Esophagus squamous epithelium (tissue), 5 donors: ENCODE measurements at regions not wholly inside any gene's neighbourhood (a gene's known extent, or its start where the extent isn't known, plus 50 kb on each side); places are given as distances from the start of the nearest gene placed in this dataset.

ENCODE experiments used
- DNase-seq: peaks from one replicate; lab custom pipeline; 2025; lab: John Stamatoyannopoulos, UW
- H3K27ac ChIP-seq, 4 donors: fragments of 200-600 bp; sonication (generic); one replicate each; pipeline ENCODE4 v1.5.1; 2016 to 2019; ENCODE audit warnings: mild to moderate bottlenecking in 1 of 4
- H3K27me3 ChIP-seq, 4 donors: fragments of 200-600 bp; sonication (generic); 1 replicate in 3 of 4; 2 replicates in 1 of 4; pipeline versions ENCODE4 v1.5.1 to v1.6.0; 2017 to 2021; ENCODE audit warnings: antibody characterized with exemption in 1 of 4
- H3K36me3 ChIP-seq, 3 donors: fragments of 200-600 bp; sonication (generic); one replicate each; pipeline ENCODE4 v1.5.1; 2016 to 2019
- H3K4me1 ChIP-seq, 3 donors: fragments of 200-600 bp; sonication (generic); one replicate each; pipeline ENCODE4 v1.5.1; 2017 to 2019
- H3K4me3 ChIP-seq, 4 donors: fragments of 200-600 bp; sonication (generic); 1 replicate in 3 of 4; 2 replicates in 1 of 4; pipeline ENCODE4 v1.5.1; 2016 to 2019; ENCODE audit warnings: mild to moderate bottlenecking in 2 of 4, moderate library complexity in 1 of 4
- H3K9me3 ChIP-seq, 3 donors: fragments of 200-600 bp; sonication (generic); one replicate each; pipeline ENCODE4 v1.5.1; 2016 to 2019
- CTCF ChIP-seq, 6 experiments: fragments of 450-650 bp in 4 of 6; fragments of 200-600 bp in 2 of 6; sonication (generic) in 2 of 6; IDR thresholded peaks; one replicate each; pipeline ENCODE4 v1.5.1; 2016 to 2019; ENCODE audit warnings: antibody characterized with exemption in 6 of 6, mild to moderate bottlenecking in 4 of 6, moderate library complexity in 4 of 6
- POLR2A ChIP-seq, 4 donors: fragments of 450-650 bp; IDR thresholded peaks; one replicate each; pipeline ENCODE4 v1.6.1; 2017; ENCODE audit warnings: antibody characterized with exemption in 4 of 4, mild to moderate bottlenecking in 4 of 4, moderate library complexity in 3 of 4
- WGBS, 2 donors: methylation state at CpG; one replicate each; pipeline ENCODE4 v1.1.5; 2018; 5-methylcytosine and 5-hydroxymethylcytosine counted together
- intact Hi-C: fragments of 100-400 bp; cut with DNase I; formaldehyde crosslinking; loops from one replicate; pipeline ENCODE4 v1.15.0; 2022
- donor health status: DM: yes; HTN: yes; CAD: no.

DNA sequence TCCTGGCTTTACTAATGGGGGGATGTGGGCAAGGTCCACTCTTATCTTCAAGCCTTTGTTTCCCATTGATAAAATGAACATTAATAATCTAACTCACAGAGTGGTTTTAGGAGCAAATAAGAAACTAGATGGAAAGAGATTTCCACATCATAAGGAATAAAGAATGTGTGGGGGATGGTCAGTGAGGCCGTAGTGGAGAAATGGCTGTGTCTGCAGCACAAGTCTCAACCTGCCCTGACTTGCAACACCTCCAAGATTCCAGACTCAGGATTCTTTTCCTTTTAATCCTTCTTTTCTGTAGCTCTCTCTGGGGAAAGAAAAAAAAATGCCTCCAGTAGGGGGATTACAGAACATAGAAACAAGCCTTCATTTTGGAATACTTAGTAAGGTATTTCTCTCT is 124.2 kb upstream of the MEX3C start:
- intact Hi-C loops: loop anchor here (10.0 kb wide), 1 partner anchor 97 kb away; no protein-coding TSS in a partner anchor
- H3K9me3 ChIP-seq: no peaks in the 10 kb centered on the region
- no peaks in the 10 kb centered on the region for H3K27me3 ChIP-seq
- no peaks in the 10 kb centered on the region for H3K36me3 ChIP-seq
- DNase-seq: no peak
- H3K4me1 ChIP-seq: no peaks in the 10 kb centered on the region
- no peak overlapping the region for H3K27ac ChIP-seq
- 17 to 21% methylated on average over 1 of the region's 1 CpG for WGBS, 2 donors
- TF ChIP-seq POLR2A (IDR thresholded peaks at IDR 0.05) (no peak), CTCF (IDR thresholded peaks at IDR 0.05) (no peak)
- H3K4me3 ChIP-seq: no peak overlapping the region

- no peak overlapping the region for H3K4me3 ChIP-seq
- no peak for DNase-seq
- no peaks in the 10 kb centered on the region for H3K36me3 ChIP-seq
- 75 to 78% methylated on average over 4 of the region's 4 CpGs for WGBS, 2 donors
- TF ChIP-seq CTCF (IDR thresholded peaks at IDR 0.05) (no peak), POLR2A (IDR thresholded peaks at IDR 0.05) (no peak)
- H3K27ac ChIP-seq: no peak overlapping the region
- no peaks in the 10 kb centered on the region for H3K27me3 ChIP-seq
- intact Hi-C loops: loop anchor here (10.0 kb wide), 1 partner anchor 99 kb away; no protein-coding TSS in a partner anchor
- H3K9me3 ChIP-seq: no peaks in the 10 kb centered on the region
- no peaks in the 10 kb centered on the region for H3K4me1 ChIP-seq
Measured at GRCh38 chr18:51323961-51324360, 126.5 kb upstream of the MEX3C start.

DNA sequence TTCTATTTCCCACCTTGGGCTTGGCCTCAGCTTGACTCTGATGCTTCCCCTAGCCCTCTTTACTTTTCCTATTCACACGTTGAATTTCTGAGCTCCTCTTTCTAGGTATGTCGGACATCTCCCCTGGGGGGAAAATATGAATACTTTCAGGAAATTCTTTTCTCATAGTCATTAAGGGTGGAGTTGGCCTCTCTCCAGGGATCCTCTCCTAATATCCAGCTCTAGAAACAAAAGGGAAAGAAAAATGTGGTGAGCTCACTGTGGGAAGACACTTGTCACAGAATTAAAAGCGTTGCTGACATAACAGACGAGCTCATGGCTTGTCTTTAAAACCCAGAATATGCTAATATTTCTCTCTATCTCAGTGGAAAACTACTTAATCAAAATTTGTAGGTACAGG is 132.7 kb upstream of the MEX3C start:
- DNase-seq: no peak
- intact Hi-C loops: no loop called here
- H3K4me1 ChIP-seq: no peaks in the 10 kb centered on the region
- TF ChIP-seq POLR2A (IDR thresholded peaks at IDR 0.05) (no peak), CTCF (IDR thresholded peaks at IDR 0.05) (no peak)
- H3K27me3 ChIP-seq: no peaks in the 10 kb centered on the region
- H3K27ac ChIP-seq: no peak overlapping the region
- no peaks in the 10 kb centered on the region for H3K36me3 ChIP-seq
- no peaks in the 10 kb centered on the region for H3K9me3 ChIP-seq
- 20 to 24% methylated on average over 4 of the region's 4 CpGs for WGBS, 2 donors
- no peak overlapping the region for H3K4me3 ChIP-seq

DNA sequence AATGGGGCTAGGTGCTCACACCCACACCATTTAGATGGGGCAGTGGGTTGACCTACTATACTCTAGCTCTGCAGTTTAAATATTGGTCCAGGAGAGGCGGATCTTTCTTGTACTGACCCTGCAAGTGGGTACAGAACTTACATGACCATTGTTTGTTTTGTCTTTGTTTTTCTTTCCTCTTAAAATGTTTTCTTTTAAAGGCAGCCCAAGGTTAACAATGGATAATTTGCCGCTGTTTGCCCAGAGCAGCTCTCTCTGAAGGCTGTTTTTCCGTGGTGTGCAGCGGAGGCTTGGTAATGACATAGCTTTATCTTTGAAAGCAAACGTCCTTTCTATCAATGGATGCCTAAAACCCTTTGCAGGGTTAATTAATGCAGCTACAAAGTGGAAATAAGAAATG is 133.3 kb upstream of the MEX3C start:
- H3K27ac ChIP-seq: no peak overlapping the region

GRCh38 chr18:51337406-51337805 is 139.9 kb upstream of the MEX3C start:
- Histone ChIP-seq H3K27me3 (peaks cover 0 to 5% (median 0%) of the 10 kb centered on the region in 4 donors), H3K9me3 (no peaks in the 10 kb centered on the region), H3K27ac (no peak overlapping the region), H3K4me1 (no peaks in the 10 kb centered on the region), H3K4me3 (no peak overlapping the region), H3K36me3 (no peaks in the 10 kb centered on the region)
- intact Hi-C loops: no loop called here
- WGBS, 2 donors: 81 to 91% methylated on average over 2 of the region's 2 CpGs
- TF ChIP-seq CTCF (IDR thresholded peaks at IDR 0.05): no peak
- no peak for TF ChIP-seq POLR2A (IDR thresholded peaks at IDR 0.05)
- DNase-seq: no peak

More for the DNA sequence above, 133.3 kb upstream of the MEX3C start:
- intact Hi-C loops: no loop called here
- no peak for DNase-seq
- Histone ChIP-seq H3K36me3 (no peaks in the 10 kb centered on the region), H3K4me3 (no peak overlapping the region), H3K9me3 (no peaks in the 10 kb centered on the region), H3K27me3 (no peaks in the 10 kb centered on the region), H3K4me1 (no peaks in the 10 kb centered on the region)
- 37 to 41% methylated on average over 5 of the region's 5 CpGs for WGBS, 2 donors
- no peak for TF ChIP-seq CTCF (IDR thresholded peaks at IDR 0.05)
- TF ChIP-seq POLR2A (IDR thresholded peaks at IDR 0.05): no peak
